NCI-H345 treated with DMSO at 0.1 percent for 48 hours (cell line): ENCODE measurements at regions not wholly inside any gene's neighbourhood (a gene's known extent, or its start where the extent isn't known, plus 50 kb on each side); places are given as distances from the start of the nearest gene placed in this dataset.
A peak's percentile ranks its signal among the peaks of the same experiment; 100 is the strongest.

ENCODE experiments used
- DNase-seq: peaks from one replicate; lab custom pipeline; 2025; ENCODE audit not compliant: unreplicated experiment; lab: John Stamatoyannopoulos, UW

DNA sequence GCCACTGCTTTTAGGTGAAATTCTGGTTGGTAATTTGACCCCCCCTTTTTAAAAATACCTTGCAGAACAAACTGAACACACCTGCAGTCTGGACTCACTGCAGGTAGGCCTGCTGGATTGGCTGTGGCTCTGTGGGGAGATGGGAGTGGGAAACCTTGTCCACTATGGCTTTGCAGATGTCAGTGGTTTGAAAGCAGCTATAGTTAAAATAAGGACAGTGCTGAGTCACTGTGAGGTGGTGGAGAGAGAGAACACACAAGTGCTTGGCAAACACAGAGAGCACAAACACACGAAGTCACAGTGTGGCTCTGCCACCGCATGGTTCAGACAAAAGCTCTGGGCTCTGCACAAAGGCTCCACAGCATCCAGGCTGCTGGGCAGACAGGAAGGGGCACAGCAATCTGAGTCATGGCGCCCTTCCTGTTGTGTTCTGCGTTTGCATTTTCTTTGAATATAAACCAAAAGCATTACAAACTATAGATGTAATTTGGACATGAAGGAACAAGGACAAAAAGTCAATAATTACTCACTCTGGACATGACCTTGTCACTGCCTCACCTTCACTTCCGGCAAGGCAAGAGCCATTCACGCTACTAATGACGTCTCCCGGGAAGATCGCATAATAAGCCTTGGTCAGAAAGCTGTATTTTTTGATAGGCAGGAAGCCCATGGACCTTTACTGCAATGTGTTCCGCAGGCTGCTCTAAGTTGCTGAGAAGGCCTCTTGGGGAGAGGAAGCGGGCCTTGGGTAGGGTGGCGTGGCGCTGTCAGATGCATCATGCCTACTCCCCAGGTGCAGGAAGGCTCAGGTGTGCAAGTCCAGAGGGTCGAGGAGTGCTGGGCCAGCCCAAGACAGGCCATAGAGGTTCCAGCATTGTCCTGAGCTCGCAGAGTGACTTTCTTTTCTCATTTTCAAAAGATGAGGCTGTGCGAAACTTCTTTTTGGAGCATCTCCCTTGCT lies 60.1 kb upstream of the MED9 start:
- peak; percentile 56 for DNase-seq

DNA sequence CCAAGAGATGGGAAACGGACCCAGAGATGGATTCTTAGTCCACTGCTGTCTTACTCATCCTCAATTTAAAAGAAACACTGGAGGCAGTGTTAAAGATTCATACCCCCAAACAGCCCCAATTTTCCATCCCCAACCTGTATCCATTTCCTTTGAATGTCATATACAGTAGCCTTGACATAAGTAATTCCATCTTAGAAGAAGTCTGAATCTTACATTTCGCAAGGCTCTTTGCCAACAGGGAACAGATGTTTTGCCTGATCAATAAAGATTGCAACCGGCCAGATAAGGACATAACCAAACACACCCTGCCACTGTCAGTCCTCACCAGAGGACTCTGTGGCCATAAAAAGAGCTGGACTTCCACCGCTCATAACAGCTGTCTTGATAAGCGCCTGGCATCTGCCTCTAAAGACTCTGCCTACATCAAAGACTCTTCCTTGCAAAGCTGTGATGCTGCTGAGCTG lies 59.0 kb upstream of the MED9 start:
- no peak for DNase-seq

DNA sequence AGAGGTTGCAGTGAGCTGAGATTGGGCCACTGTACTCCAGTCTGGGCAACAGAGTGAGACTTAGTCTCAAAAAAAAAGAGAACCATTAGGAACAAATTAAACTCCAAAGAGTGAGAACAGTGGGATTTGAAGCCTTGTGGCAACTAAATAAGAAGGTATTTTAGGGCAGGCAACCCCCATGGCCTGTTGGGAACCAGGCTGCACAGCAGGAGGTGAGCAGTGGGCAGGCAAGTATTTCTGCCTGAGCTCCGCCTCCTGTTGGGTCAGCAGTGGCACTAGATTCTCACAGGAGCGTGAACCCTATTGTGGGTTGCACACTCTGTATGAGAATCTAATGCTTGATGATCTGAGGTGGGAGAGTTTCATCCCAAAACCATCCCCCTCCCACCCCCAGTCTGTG lies 57.6 kb upstream of the MED9 start:
- DNase-seq, result no peak

DNA sequence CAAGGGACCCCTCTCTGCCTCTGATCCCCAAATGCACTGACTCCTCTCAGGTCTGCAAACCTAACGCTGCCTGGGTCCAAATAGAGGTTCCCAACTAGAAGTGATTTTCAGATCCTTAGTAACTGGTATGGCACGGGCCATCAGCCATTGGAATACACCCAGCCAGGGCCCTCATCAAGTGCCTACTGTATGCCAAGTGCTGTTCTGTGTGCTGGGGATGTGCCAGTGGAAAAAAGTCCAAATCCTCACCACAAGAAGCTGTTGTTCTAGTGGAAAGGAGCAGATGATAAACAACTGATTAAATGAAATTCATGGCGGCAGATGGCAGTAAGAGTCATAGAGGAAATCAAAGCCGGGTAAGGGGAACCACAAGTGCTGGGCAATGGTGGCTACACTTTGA lies 57.2 kb upstream of the MED9 start:
- no peak for DNase-seq

DNA sequence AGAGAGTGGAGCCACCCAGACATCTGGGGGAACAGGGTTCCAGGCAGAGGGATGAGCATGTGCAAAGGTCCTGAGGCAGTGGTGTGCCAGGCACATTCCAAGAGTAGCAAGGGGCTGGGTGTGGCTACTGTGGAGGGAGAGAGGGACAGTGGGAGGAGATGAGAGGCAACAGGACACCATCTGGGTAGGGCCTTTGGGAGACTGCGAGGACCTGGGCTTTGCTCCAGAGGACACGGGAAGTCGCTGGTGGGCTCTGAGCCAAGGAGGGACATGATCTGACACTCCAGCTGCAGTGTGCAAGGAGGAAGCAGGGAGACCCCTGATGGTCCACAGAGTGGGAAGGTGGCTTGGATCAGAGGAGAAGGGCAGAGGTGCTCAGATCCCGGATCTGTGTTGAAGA lies 56.7 kb upstream of the MED9 start:
- DNase-seq, result no peak

DNA sequence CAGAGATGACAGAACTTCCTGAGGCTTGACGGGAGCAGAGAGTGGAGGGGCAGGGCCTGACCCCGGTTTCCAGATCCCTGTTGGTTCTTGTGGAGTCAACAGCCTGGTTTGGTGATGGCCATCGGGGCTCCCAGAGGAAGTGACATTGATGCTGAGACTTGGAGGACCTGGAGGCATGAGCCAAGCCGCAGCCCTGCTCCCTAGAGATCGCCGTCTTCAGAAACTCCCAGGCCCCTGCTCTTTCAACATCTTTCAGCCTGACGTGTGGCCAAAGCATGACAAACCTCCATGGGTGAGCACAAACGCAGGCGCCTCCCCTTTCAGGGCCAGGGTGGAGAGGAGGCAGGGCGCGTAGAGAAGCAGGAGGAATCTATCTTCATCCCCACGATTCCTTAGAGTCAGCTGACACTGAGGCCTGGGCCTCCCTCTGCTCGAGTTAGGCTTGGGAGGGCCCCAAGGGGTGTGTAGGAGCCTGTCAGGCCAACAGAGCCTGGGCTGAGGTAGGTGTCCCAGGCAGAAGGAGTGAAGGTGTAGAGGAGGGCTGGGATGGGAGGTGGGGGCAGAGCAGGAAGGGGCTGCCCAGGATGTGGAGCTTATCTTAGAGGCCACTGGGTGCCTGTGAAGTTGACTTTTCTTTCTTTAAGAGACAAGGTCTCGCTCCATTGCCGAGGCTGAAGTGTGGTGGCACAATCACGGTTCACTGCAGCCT lies 56.1 kb upstream of the MED9 start:
- no peak for DNase-seq

DNA sequence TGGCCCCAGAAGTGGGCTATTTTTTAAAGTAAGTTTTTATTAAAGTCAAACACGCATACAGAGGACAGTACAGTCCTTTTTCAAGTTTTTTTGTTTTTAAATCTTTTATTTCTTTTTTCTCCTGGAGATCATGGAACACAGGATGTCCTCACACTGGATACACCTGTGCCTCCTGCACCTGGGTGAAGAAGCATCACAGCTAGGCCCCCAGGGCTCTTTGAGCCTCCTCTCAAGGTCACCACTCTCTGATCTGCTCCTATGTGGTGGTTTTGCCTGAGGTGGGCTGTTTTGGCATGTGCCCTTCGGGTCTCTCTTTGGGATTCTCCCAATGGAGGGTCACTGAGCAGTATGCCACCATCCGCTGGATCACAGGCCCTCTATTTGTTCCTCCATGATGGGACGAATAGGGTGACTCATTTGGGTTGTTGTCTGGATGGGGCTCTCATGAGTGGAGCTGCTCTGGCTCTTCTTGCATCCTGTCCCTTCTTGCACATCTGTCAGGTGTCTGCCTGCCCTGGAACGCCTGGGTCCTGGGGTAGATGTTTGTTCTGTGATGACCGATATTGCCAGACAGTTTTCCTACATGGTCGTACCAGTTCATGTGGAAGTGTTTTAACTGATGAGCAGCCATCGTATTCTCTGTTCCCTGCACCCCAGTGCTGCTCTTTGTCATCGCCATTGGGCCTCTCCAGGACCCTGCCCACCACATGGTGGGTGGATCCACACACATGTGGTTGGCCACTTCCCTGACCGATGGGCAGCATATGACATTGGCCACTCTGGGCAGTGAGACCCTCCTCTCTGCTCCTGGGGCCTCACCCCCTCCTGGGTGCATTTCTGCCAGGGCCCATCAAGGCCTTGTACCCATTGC lies 55.2 kb upstream of the MED9 start:
- no peak for DNase-seq

DNA sequence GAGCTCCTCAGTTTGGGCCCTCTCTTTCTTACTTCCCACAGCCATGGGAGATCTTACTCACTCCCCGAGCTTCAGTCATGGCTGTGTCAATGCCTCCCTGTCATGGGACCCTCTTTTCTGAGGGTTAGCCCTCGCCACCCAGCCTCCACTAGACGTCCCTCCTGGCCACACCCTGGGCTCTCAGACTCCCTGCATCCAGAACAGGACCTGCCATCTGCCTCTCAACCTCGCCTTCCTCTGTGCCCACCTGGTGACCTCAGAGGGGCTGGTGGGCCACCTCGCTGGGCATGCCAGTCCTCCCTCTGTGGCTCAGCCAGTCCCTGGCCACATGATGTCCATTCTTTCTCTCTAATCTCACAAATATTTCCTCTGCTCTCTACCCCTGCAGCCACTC lies 54.6 kb upstream of the MED9 start:
- DNase-seq, result no peak

DNA sequence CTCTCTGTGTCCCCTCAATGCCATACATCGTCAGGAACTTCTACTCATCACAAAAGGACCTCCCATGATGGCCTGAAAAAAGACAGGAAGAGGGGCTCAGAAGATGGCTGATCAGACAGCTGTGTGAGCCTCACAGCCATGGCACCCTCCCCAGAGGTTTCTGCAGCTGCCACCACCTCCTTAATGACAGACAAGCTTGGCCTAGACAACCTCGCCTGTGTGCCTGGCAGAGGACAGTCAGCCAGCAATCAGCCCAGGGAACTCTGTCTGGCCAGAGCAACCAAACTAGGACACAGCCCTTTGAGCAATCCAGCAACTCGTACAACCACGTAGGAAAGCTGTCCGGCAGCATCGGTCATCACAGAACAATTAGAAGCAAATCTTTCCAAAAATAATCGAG lies 54.2 kb upstream of the MED9 start:
- DNase-seq, result no peak

DNA sequence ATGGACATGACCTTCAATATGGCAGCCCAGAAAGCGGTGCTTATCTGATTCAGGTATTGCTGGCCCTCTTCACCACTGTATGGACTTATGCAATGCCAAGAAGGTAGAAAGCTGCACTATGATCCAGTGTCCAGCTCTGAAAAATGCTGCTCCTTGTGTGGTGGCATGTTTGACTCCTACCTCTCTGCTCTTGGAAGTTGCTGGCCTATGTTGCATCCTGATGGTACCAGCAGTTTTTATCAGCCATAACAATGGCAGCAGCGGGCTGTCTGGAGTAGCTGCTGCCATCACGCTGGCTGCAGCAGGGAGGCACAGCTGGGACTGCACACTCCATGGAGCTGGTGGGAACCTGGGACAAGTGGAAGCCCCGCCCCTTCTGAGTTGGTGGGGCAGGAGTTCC lies 53.1 kb upstream of the MED9 start:
- no peak for DNase-seq

DNA sequence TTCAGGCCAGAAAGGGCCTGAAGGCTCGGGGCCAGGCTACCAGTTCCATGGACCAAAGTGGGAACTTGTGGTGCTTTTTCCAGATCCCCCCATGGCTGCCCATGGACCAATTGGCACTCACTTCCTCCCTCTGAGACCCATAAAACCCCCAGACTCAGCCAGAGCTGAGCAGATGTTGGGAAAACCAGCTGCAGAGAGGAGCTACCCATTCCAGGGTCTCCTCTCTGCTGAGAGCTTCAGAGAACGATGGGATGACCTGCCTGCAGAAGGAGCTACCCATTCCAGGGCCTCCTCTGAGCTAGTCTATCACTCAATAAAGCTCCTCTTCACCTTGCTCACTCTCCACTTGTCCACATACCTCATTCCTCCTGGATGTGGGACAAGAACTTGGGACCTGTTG lies 52.2 kb upstream of the MED9 start:
- no peak for DNase-seq

DNA sequence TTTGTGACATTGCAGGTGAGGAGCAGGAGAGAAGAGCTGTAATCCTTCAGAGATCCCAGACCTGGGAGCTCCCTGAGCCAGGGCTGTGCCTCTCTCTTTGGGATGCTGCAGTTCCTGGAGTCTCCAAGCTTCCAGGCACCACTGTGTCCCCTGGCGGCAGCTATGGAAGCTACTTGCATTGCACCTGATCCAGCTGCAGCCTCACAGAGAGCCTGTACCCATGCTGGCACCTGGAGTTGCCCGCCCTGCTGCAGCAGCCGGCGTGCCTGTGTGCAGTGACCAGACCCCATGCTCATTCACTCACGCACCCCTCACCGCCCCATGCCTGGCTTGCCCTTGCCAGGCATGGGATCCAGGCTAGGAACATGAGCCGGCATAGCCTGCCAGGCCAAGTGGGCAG lies 51.8 kb upstream of the MED9 start:
- no peak for DNase-seq

DNA sequence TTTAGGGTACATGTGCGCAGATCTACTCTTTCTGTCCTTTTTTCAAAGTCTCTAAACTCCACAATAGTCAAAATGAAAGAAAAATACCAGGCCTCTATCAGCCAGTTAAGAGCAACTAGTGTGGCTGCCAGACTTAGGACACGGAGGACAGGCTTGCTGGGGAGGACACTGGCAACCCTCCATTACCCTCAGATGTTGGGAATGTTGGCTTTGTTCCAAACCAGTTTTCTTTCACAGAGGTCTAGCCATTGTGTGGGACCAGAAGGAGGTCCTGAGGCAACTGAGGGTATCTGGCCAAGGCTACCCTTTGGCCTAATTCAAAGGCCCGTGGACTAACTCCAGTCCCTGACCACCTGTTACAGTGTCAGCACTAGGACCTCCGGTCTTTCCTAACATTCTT lies 51.2 kb upstream of the MED9 start:
- DNase-seq, result no peak

DNA sequence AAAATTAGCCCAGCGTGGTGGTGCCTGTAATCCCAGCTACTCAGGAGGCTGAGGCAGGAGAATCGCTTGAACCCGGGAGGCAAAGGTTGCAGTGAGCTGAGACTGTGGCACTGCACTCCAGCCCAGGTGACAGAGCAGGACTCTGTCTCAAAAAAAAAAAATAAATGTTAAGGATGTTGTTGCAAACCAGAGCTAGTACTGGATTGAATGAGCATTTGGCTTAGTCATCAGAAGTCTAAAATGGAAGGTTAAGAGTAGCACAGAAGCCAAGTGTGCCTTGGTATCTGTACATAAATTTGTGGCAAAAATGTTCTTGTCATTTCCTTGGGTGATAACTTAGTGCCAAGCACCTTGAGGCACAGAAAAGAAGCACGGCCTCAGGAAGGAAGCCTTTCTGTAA lies 50.6 kb upstream of the MED9 start:
- no peak for DNase-seq
